Right atrium auricular region (tissue), 2 donors: ENCODE measurements at regions not wholly inside any gene's neighbourhood (a gene's known extent, or its start where the extent isn't known, plus 50 kb on each side); places are given as distances from the start of the nearest gene placed in this dataset.

Experiments used
- DNase-seq: peaks from one replicate; pipeline ENCODE4 v3.0.0-alpha.2; 2019; ENCODE audit warnings: low spot score
- H3K27ac ChIP-seq, 2 donors: fragments of 200-600 bp; sonication (generic); 1 replicate in 1 of 2; 2 replicates in 1 of 2; pipeline ENCODE4 v1.5.1; 2016 to 2019
- H3K27me3 ChIP-seq, 2 donors: fragments of 200-600 bp; sonication (generic); one replicate each; pipeline versions ENCODE4 v1.5.1 to v1.6.0; 2017 to 2019
- H3K36me3 ChIP-seq: fragments of 200-600 bp; sonication (generic); one replicate; pipeline ENCODE4 v1.5.1; 2016
- H3K4me1 ChIP-seq, 2 donors: fragments of 200-600 bp; sonication (generic); one replicate each; pipeline versions ENCODE4 v1.5.1 to v1.6.0; 2017 to 2019
- H3K4me3 ChIP-seq, 2 donors: fragments of 200-600 bp; sonication (generic); 1 replicate in 1 of 2; 2 replicates in 1 of 2; pipeline ENCODE4 v1.5.1; 2017 to 2019; ENCODE audit warnings: mild to moderate bottlenecking in 1 of 2, moderate library complexity in 1 of 2
- H3K9me3 ChIP-seq, 2 donors: fragments of 200-600 bp; sonication (generic); one replicate each; pipeline ENCODE4 v1.5.1; 2019
- TF ChIP-seq, protein P1 (sequence below), 2 donors: fragments of 200-600 bp; sonication (generic); IDR thresholded peaks; one replicate each; pipeline ENCODE4 v1.5.1; 2019; ENCODE audit warnings: antibody characterized with exemption in 2 of 2

DNA sequence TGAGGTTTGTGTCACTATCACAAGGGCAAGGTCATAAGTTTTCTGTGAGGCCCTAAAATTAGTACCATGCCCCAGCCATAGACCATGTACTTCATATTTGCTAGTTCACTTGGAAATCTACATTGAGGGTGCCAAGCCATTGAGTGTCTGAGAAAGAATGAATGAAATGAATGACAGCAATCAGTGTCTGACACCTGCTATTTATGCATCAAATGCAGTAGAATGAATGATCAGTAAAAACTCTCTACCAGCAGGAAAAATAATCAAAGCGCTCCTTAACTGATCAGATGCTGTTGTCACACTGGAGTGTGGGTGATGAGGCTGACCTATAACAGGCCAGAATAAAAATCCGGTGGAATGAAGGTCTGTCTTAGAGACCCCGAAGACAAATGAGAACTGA lies 467.9 kb upstream of the B3GAT1 start:
- TF ChIP-seq, protein P1, sequence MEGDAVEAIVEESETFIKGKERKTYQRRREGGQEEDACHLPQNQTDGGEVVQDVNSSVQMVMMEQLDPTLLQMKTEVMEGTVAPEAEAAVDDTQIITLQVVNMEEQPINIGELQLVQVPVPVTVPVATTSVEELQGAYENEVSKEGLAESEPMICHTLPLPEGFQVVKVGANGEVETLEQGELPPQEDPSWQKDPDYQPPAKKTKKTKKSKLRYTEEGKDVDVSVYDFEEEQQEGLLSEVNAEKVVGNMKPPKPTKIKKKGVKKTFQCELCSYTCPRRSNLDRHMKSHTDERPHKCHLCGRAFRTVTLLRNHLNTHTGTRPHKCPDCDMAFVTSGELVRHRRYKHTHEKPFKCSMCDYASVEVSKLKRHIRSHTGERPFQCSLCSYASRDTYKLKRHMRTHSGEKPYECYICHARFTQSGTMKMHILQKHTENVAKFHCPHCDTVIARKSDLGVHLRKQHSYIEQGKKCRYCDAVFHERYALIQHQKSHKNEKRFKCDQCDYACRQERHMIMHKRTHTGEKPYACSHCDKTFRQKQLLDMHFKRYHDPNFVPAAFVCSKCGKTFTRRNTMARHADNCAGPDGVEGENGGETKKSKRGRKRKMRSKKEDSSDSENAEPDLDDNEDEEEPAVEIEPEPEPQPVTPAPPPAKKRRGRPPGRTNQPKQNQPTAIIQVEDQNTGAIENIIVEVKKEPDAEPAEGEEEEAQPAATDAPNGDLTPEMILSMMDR (IDR thresholded peaks at IDR 0.05) = no peak
- Histone ChIP-seq H3K4me3 (no peak overlapping the region), H3K27ac (no peak overlapping the region), H3K9me3 (no peaks in the 10 kb centered on the region), H3K4me1 (no peaks in the 10 kb centered on the region), H3K27me3 (no peaks in the 10 kb centered on the region), H3K36me3 (no peaks in the 10 kb centered on the region)
- DNase-seq = no peak

DNA sequence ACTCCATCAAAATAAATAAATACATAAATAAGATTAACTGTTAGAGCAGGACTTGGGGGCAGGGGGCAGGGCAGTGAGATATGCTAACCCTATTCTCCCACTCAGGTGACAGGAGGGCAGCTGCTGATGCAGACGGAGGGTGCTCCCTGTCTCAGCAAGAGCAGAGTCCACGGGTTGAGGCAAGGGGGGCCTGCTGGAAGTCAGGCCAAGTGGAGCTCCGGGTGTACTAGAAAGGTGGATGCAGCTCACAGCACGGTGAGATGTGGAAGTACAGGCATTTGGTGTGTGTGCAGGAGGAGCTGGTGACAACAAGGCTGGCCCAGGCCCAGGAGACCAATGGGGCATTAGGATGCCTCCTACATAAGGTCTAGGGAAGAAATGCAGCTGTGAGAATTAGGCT lies 467.3 kb upstream of the B3GAT1 start:
- H3K4me3 ChIP-seq = no peak overlapping the region
- H3K4me1 ChIP-seq = no peaks in the 10 kb centered on the region
- no peaks in the 10 kb centered on the region for H3K27me3 ChIP-seq
- DNase-seq = no peak
- no peak overlapping the region for H3K27ac ChIP-seq
- no peaks in the 10 kb centered on the region for H3K9me3 ChIP-seq
- TF ChIP-seq, protein P1 (IDR thresholded peaks at IDR 0.05) = no peak
- no peaks in the 10 kb centered on the region for H3K36me3 ChIP-seq

DNA sequence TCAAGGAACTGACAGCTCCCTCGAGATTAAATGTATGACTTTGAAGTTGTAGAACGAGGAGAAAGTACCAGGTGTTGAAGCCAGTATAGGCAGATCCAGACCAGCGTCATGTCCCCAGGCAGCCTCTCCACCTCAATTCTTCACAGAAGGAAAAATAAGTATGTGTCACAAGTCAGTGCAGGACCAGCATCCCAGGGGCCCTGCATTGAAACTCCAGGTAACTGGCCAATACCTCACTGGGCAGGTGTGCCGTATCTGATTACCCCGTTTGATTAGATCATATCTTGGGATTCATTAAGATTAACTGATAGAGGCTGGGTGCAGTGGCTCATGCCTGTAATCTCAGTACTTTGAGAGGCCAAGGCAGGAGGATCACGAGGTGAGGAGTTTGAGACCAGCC lies 466.7 kb upstream of the B3GAT1 start:
- H3K36me3 ChIP-seq = no peaks in the 10 kb centered on the region
- TF ChIP-seq, protein P1 (IDR thresholded peaks at IDR 0.05) = no peak
- H3K27ac ChIP-seq = no peak overlapping the region
- no peaks in the 10 kb centered on the region for H3K9me3 ChIP-seq
- H3K27me3 ChIP-seq = no peaks in the 10 kb centered on the region
- H3K4me3 ChIP-seq = no peak overlapping the region
- DNase-seq = no peak
- no peaks in the 10 kb centered on the region for H3K4me1 ChIP-seq

DNA sequence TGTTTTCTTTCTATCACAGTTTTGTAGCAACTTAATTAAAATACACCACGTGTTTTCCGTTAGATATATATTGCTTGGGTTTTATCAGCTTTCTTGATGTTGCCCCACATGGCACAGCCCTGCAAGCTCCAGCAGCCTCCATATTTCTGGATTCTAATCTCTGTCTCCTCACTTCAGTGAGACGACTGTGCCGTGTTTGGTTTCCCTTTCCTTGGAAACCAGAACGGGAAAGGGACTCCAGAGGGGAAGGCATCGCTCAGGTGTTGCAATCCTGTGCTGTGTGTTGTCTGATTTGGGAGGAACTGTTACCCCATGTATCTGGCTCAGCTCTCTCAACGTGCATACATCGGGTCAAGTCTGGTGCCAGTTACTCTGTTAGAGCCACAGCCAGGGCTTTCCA lies 464.2 kb upstream of the B3GAT1 start:
- TF ChIP-seq, protein P1 (IDR thresholded peaks at IDR 0.05) = no peak
- Histone ChIP-seq H3K27me3 (no peaks in the 10 kb centered on the region), H3K9me3 (no peaks in the 10 kb centered on the region), H3K27ac (no peak overlapping the region), H3K4me1 (no peaks in the 10 kb centered on the region), H3K4me3 (no peak overlapping the region), H3K36me3 (no peaks in the 10 kb centered on the region)
- no peak for DNase-seq

DNA sequence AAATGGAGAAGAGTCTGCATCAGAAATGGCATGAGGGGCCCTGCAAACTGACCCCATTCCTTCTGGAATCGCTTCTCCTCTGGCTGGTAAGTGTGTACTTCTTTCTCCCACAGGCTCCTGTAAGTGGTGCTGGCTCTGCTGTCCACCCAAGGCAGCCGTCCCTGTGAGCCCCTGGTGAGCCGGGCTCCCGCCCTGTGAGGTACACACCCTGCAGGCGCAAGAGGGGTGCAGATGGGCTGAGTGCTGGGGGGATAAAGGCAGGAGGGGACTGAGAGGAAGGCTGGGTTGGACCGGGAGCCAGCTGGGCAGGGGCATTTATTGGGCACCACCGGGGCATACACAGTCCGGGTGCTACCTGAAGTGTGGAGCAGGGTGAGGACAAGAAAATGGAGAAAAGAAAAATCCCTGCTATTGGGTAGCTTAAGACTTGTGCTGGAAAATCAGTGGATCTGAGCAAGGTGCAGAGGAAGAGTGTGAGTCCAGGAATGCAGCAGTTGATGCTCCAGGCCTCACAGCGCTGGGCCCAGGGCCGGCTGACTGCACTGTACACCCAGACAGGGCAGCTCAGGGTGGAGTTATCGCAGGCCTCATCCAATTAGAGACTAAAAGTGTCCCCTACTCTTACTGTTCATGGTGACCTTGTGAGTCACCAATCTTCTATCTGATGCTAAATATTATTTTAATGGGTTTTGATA lies 455.1 kb upstream of the B3GAT1 start:
- Histone ChIP-seq H3K27me3 (no peaks in the 10 kb centered on the region), H3K9me3 (no peaks in the 10 kb centered on the region), H3K4me1 (no peaks in the 10 kb centered on the region), H3K36me3 (no peaks in the 10 kb centered on the region), H3K4me3 (no peak overlapping the region), H3K27ac (no peak overlapping the region)
- TF ChIP-seq, protein P1 (IDR thresholded peaks at IDR 0.05) = no peak
- DNase-seq = no peak

DNA sequence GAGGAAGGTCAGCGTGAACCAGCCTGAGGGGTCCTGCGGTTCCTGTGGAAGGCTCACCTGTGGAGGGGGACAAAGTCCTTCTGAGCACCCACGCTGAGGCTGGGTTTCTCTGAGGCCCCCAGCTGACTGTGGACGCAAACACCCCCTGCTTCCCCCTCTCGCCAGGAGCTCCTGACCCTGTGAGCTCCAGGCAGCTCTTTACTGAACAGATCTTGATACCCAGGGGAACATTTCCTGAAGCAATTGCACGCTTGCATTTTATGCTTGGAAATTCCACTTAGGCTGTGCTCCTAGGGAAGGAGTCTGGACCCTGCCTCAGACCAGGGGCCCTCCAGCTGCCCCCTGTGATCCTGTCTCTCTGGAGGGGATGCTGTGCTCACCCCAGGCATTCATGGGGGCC lies 454.2 kb upstream of the B3GAT1 start:
- H3K4me1 ChIP-seq = no peaks in the 10 kb centered on the region
- H3K27ac ChIP-seq = no peak overlapping the region
- H3K36me3 ChIP-seq = no peaks in the 10 kb centered on the region
- no peak for DNase-seq
- TF ChIP-seq, protein P1 (IDR thresholded peaks at IDR 0.05) = no peak
- no peaks in the 10 kb centered on the region for H3K9me3 ChIP-seq
- no peaks in the 10 kb centered on the region for H3K27me3 ChIP-seq
- H3K4me3 ChIP-seq = no peak overlapping the region
